Lower leg skin (tissue), 4 donors: ENCODE measurements at regions not wholly inside any gene's neighbourhood (a gene's known extent, or its start where the extent isn't known, plus 50 kb on each side); places are given as distances from the start of the nearest gene placed in this dataset.
A peak's percentile ranks its signal among the peaks of the same experiment; 100 is the strongest.
"Not testable (repeated sequence)": the region's sequence is repeated elsewhere in the genome, so short reads cannot be mapped to it uniquely, and the experiment has no call there.

Experiments
- DNase-seq, 2 donors: peaks; one replicate each; pipeline ENCODE4 v3.0.0-alpha.2; 2019; ENCODE audit warnings: low spot score in 2 of 2
- H3K4me3 ChIP-seq: fragments of 200-600 bp; sonication (generic); 2 replicates; pipeline ENCODE4 v1.5.1; 2017; ENCODE audit warnings: mild to moderate bottlenecking, low read depth; ENCODE audit not compliant: poor library complexity, severe bottlenecking
- CTCF ChIP-seq, 3 donors: fragments of 450-650 bp; IDR thresholded peaks; one replicate each; pipeline ENCODE4 v1.5.1; 2016; ENCODE audit warnings: antibody characterized with exemption in 3 of 3, mild to moderate bottlenecking in 3 of 3, moderate library complexity in 2 of 3
- POLR2A ChIP-seq, 2 donors: fragments of 450-650 bp; IDR thresholded peaks; one replicate each; pipeline ENCODE4 v1.6.1; 2016 to 2017; ENCODE audit warnings: antibody characterized with exemption in 2 of 2, mild to moderate bottlenecking in 1 of 2, moderate library complexity in 1 of 2
- WGBS, 2 donors: methylation state at CpG; one replicate each; pipeline ENCODE4 v1.1.5; 2018; 5-methylcytosine and 5-hydroxymethylcytosine counted together
- intact Hi-C: fragments of 100-400 bp; cut with DNase I; formaldehyde crosslinking; loops from one replicate; pipeline ENCODE4 v1.15.0; 2023; ENCODE audit warnings: low total_unique reads

DNA sequence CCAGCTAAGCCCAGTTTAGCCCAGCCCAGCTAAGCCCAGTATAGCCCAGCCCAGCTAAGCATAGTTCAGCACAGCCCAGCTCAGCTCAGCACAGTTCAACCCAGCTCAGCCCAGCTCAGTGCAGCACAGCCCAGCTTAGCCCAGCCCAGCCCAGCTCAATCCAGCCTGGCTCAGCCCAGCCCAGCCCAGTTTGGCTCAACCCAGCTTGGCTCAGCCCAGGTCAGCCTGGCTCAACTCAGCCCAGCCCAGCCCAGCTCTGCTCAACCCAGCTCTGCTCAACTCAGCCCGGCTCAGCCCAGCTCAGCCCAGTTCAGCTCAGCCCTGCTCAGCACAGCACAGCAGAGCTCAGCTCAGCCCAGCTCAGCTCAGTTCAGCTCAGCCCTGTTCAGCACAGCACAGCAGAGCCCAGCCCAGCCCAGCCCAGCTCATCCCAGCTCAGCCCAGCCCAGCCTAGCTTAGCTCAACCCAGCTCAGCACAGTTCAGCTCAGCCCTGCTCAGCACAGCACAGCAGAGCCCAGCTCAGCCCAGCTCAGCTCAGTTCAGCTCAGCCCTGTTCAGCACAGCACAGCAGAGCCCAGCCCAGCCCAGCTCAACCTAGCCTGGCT, 330.9 kb downstream of the TMEM121 start:
- no peak overlapping the region for H3K4me3 ChIP-seq
- TF ChIP-seq POLR2A (IDR thresholded peaks at IDR 0.05) (no peak), CTCF (IDR thresholded peaks at IDR 0.05) (no peak)
- intact Hi-C loops: no loop called here
- peak in 1 of 2 donors; percentile 70 for DNase-seq
- WGBS, 2 donors: 50 to 100% methylated on average over 1 of the region's 1 CpG

DNA sequence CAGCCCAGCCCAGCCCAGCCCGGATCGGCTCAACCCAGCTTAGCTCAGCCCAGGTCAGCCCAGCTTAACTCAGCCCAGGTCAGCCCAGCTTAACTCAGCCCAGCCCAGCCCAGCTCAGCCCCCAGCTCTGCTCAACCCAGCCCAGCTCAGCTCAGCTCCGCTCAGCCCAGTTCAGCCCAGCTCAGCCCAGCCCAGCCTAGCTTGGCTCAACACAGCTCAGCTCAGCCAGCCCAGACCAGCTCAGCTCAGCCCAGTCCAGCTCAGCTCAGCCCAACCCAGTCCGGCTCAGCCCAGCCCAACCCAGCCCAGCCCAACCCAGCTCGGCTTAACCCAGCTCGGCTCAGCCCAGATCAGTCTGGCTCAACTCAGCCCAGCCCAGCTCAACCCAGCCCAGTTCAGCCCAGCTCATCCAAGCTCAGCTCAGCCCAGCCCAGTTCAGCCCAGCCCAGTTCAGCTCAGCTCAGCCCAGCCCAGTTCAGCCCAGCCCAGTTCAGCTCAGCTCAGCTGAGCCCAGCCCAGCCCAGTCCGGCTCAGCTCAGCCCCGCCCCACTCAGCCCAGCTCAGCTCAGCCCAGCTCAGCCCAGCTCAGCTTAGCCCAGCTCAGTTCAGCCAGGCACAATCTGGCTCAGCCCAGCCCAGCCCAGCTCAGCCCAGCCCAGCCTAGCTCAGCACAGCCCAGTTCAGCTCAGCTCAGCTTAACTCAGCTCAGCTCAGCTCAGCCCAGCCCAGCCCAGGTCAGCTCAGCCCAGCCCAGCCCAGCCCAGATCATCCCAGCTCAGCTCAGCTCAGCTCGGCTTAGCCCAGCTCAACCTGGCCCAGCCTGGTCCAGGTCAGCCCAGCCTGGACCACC, 331.7 kb downstream of the TMEM121 start:
- 73 to 79% methylated on average over 3 to 8 of the region's 9 CpGs for WGBS, 2 donors
- intact Hi-C loops: no loop called here
- peak in 1 of 2 donors; percentile 78 for DNase-seq
- no peak for TF ChIP-seq CTCF (IDR thresholded peaks at IDR 0.05)
- TF ChIP-seq POLR2A (IDR thresholded peaks at IDR 0.05): no peak
- H3K4me3 ChIP-seq: no peak overlapping the region

DNA sequence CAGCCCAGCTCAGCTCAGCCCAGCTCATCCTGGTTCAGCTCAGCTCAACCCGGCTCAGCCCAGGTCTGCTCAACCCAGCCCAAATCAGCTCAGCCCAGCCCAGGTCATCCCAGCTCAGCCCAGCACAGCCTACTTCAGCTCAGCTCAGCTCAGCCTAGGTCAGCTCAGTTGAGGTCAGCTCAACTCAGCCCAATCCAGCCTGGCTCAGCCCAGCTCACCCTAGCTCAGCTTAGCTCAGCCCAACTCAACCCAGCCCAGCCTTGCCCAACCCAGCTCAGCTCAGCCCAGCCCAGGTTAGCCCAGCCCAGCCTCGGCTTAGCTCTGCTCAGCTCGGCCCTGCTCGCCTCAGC, 332.3 kb downstream of the TMEM121 start:
- H3K4me3 ChIP-seq: no peak overlapping the region
- TF ChIP-seq POLR2A (IDR thresholded peaks at IDR 0.05): no peak
- TF ChIP-seq CTCF (IDR thresholded peaks at IDR 0.05): no peak
- WGBS, 2 donors: 88 to 100% methylated on average over 2 to 4 of the region's 4 CpGs
- intact Hi-C loops: no loop called here
- DNase-seq: peak in 1 of 2 donors; percentile 64

DNA sequence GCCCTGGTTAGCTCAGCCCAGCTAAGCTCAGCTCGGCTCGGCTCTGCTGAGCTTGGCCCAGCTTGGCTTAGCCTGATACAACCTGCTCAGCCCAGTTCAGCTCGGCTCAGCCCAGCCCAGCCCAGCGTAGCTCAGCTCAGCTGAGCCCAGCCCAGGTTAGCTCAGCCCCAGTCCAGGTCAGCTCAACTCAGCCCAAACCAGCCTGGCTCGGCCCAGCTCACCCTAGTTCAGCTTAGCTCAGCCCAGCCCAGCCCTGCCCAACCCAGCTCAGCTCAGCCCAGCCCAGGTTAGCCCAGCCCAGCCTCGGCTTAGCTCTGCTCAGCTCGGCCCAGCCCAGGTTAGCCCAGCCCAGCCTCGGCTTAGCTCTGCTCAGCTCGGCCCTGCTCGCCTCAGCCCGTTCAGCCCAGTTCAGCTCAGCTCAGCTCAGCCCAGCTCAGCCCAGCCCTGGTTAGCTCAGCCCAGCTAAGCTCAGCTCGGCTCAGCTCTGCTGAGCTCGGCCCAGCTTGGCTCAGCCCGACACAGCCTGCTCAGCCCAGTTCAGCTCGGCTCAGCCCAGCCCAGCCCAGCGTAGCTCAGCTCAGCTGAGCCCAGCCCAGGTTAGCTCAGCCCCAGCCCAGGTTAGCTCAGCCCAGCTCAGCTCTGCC, 332.8 kb downstream of the TMEM121 start:
- H3K4me3 ChIP-seq, intact Hi-C loops: not testable (repeated sequence)
- WGBS, 2 donors: 81 to 88% methylated on average over 14 to 16 of the region's 16 CpGs
- peak in 1 of 2 donors; percentile 53 for DNase-seq

GRCh38 chr14:105859717-105860614, 333.6 kb downstream of the TMEM121 start:
- 85% methylated on average over 8 to 11 of the region's 11 CpGs for WGBS, 2 donors
- no peak for TF ChIP-seq POLR2A (IDR thresholded peaks at IDR 0.05)
- no peak for TF ChIP-seq CTCF (IDR thresholded peaks at IDR 0.05)
- intact Hi-C loops: no loop called here
- peak in 1 of 2 donors; percentile 52 for DNase-seq
- no peak overlapping the region for H3K4me3 ChIP-seq
